ENCODE measurements at regions not wholly inside any gene's neighbourhood (a gene's known extent, or its start where the extent isn't known, plus 50 kb on each side); places are given as distances from the start of the nearest gene placed in this dataset.

DNA sequence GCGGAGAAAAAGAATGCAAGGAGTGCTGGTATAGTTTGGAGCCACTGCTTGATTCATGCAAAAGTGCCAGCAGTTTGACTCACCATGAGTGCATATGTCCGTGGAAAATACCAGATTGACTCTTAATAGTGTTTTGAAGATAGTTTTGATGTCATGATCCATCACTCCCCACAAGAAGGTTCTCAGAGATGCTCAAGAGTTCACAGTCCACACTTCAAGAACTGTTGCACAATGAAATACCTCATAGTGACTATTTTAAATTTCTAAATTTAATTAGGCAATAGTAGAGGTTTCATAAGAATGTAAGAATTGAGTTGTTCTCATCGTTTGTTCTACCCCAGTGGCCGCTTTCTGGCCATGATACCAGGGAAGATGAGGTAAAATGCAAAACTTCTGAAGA lies 286.6 kb upstream of the RGS6 start:
- TF ChIP-seq, protein P1, sequence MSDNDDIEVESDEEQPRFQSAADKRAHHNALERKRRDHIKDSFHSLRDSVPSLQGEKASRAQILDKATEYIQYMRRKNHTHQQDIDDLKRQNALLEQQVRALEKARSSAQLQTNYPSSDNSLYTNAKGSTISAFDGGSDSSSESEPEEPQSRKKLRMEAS (CRISPR knock-in tag; IDR thresholded peaks at IDR 0.05): no peak
- TF ChIP-seq, protein P2, sequence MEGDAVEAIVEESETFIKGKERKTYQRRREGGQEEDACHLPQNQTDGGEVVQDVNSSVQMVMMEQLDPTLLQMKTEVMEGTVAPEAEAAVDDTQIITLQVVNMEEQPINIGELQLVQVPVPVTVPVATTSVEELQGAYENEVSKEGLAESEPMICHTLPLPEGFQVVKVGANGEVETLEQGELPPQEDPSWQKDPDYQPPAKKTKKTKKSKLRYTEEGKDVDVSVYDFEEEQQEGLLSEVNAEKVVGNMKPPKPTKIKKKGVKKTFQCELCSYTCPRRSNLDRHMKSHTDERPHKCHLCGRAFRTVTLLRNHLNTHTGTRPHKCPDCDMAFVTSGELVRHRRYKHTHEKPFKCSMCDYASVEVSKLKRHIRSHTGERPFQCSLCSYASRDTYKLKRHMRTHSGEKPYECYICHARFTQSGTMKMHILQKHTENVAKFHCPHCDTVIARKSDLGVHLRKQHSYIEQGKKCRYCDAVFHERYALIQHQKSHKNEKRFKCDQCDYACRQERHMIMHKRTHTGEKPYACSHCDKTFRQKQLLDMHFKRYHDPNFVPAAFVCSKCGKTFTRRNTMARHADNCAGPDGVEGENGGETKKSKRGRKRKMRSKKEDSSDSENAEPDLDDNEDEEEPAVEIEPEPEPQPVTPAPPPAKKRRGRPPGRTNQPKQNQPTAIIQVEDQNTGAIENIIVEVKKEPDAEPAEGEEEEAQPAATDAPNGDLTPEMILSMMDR (IDR thresholded peaks at IDR 0.05): no peak
- no peak for TF ChIP-seq NR2C2 (CRISPR knock-in tag; IDR thresholded peaks at IDR 0.05)
- TF ChIP-seq RELA (CRISPR knock-in tag; IDR thresholded peaks at IDR 0.05; ENCODE audit: borderline replicate concordance): no peak
- TF ChIP-seq, protein P3, sequence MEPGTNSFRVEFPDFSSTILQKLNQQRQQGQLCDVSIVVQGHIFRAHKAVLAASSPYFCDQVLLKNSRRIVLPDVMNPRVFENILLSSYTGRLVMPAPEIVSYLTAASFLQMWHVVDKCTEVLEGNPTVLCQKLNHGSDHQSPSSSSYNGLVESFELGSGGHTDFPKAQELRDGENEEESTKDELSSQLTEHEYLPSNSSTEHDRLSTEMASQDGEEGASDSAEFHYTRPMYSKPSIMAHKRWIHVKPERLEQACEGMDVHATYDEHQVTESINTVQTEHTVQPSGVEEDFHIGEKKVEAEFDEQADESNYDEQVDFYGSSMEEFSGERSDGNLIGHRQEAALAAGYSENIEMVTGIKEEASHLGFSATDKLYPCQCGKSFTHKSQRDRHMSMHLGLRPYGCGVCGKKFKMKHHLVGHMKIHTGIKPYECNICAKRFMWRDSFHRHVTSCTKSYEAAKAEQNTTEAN (CRISPR knock-in tag; IDR thresholded peaks at IDR 0.05): no peak
- no peak for TF ChIP-seq TCF7 (CRISPR knock-in tag; IDR thresholded peaks at IDR 0.05; ENCODE audit: low read depth)
- TF ChIP-seq CBFB (CRISPR knock-in tag; IDR thresholded peaks at IDR 0.05; ENCODE audit: low read depth): no peak
- TF ChIP-seq ELF4 (CRISPR knock-in tag; IDR thresholded peaks at IDR 0.05; ENCODE audit: low read depth): no peak
- TF ChIP-seq SMAD3 (CRISPR knock-in tag; IDR thresholded peaks at IDR 0.05; ENCODE audit: borderline replicate concordance): no peak

Data from WTC11 (cell line).